Skin epidermis (tissue), 12 donors: ENCODE measurements at regions not wholly inside any gene's neighbourhood (a gene's known extent, or its start where the extent isn't known, plus 50 kb on each side); places are given as distances from the start of the nearest gene placed in this dataset.

ENCODE experiments used
- H3K27ac ChIP-seq, 21 experiments: fragments of 200-600 bp; sonication (generic) in 11 of 21; one replicate each; pipeline ENCODE4 v1.5.0; 2020; ENCODE audit warnings: mild to moderate bottlenecking in 3 of 21, inconsistent platforms in 2 of 21, moderate library complexity in 2 of 21
- H3K4me3 ChIP-seq, 7 experiments: fragments of 200-600 bp; sonication (generic) in 2 of 7; one replicate each; pipeline ENCODE4 v1.5.0; 2020; ENCODE audit warnings: inconsistent platforms in 2 of 7, mild to moderate bottlenecking in 2 of 7, moderate library complexity in 1 of 7

DNA sequence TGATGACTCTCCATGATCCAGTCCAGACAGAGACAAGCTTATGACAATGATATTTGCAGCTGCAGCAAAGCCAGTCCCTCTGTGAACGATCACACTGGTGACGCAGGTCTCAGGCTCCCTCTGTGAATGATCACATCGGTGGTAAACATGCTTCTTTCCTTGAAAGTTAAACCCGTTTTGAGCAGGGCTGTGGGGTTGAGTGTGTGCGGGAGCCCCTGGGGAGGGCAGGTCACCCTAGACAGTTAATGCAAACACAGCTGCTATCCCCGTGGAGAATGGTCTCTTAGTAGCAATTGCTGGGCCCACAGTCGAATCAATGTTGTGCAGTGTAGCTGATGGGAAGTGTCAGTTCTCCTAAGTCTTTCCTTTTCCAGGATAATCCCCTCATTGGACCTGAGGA, 71.0 kb upstream of the KIRREL3 start:
- H3K4me3 ChIP-seq, result no peak overlapping the region
- H3K27ac ChIP-seq, result no peak overlapping the region

DNA sequence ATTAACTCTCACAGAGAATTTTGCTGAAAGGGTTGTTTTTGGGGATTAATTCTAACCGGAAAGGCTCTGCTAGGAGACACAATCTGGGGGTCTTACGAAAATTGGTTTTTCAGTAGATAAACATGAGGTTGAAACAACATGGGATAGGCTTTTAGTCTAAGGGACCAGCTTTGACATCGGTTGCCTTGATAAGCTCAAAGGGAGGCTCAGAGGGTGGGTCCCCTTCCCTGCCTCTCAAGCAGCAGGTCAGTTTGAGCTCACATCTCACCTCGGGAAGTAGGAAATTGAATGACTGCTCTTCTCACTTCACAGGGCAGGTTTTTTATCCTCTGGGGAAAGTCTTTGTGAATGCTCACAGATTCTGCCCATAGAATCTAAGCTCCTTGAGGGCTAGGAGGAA, 70.2 kb upstream of the KIRREL3 start:
- Histone ChIP-seq H3K27ac (no peak overlapping the region), H3K4me3 (no peak overlapping the region)

DNA sequence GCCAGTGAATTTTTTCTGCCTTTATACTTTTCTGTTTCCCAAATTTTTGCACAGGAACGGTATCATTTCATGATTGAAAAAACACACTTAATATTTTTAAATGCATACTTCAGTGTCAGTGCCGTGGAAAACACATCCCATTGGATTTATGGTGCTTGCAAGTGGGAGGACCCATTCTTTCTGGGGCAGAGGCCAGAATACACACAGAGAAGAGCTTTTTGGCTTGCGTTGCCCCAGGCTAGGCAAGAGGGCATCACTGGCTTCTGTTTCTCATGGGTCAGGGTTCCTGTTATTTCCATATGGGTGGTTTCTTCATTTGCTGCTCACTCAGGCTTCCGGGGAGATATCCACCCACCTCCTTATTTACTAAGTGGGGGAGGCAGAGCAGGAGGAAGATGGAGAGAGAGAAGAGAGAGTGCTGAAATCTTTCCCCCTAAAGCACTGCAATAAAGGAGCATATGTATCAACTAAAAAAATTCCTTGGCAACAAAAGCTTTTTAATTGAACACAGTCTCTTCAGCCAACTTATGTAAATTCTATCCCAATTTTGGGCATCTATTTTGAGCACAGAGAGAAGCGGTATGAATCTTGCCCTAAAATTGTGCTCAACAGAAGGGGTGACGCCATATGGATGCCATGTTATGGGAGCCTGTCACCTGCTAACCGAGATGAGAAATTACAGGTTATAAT, 66.0 kb upstream of the KIRREL3 start:
- no peak overlapping the region for H3K4me3 ChIP-seq
- no peak overlapping the region for H3K27ac ChIP-seq

DNA sequence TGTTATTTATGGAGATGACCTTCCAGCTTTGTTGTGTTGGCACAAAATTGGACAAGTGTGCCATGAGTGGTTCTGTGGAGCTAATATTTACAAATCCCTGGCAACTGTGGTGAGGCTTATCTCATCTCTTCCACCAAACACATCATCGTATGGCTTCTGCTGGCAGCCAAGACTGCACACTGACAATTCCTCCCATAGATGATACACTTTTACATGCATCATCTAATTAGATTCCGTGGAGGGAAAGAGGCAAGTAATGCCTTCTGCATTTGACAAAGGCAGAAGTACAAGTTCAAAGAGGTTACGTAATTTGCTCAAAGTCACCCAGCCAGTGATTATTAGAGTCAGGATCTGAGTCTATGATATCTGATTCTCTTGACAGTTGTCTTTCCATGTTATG, 62.7 kb upstream of the KIRREL3 start:
- no peak overlapping the region for H3K27ac ChIP-seq

DNA sequence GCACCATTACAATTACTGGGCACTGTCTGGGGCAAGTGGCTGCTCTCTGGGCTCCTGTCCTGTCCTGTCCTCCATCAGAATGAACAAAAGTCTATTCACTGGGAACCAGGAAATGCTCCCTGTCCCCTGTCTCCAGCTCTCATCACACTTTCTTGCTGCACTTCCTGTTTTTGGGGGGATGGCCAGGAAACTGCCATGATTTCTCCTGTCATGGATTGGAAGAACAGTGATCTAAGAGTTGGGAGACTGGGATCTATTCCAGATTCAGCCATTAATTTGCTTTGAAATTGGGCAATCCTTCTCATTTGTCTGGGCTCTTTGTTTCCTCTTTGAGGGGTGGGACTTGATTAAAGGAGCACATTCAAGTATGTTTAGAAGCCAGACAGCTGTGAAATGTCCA, 61.4 kb upstream of the KIRREL3 start:
- H3K4me3 ChIP-seq, result no peak overlapping the region
- H3K27ac ChIP-seq, result no peak overlapping the region

More for the DNA sequence above, 62.7 kb upstream of the KIRREL3 start:
- no peak overlapping the region for H3K4me3 ChIP-seq

DNA sequence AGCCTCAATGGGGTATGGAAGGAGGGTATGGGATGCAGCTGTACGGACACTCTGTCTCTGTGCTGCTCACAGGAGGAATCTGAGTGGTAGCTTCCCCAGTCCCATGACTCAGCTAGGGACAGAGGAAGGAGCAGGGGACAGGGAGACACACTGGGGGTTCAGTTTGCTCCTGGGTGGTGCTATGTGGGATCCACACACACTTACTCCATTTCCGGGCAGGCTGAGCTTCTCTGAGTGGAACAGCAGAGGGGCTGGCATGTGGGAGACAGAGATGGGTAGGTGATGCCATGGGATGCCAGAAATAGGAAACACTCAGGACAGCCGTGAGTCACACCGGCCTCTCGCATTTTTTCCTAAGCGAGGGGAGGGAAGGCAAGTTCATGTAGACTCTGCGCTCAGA, 59.2 kb upstream of the KIRREL3 start:
- Histone ChIP-seq H3K4me3 (no peak overlapping the region), H3K27ac (no peak overlapping the region)

DNA sequence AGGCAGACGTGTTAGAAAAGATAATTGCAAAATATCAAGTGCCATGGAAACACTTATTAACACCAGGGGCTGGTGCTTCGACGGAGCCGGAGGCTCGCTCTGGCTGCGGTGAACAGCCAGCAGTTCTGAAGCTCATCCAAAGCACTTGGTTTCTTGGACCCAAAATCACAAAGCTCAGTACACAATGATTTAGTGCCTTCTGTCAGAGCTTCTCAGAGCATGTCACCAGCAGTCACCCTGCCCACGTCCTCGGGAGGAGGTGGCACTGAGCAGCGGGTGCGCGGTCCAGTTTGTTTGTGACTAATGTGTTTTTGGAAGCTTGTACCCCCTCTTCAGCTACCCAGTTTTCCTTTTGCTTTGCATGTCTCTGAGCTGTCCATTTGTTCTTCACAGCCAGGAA, 58.7 kb upstream of the KIRREL3 start:
- H3K27ac ChIP-seq, result no peak overlapping the region
- no peak overlapping the region for H3K4me3 ChIP-seq

DNA sequence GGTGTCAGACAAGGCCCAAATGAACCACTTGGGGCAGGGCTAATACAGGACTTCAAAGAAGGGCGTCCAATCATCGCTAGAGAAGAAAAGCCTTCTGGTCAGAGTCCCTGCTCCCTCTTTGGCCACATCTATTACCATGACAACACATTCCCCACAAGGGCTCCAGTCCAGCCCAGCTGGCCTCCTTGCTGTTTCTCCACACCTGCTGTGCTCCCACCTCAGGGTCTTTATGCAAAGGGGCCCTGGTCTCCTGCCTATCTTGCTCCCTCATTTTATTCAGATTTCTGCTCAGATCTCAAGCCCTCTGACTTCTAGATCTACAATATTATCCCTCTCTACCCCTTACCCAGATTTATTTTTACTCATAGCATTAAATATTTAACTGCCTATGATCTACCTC, 58.0 kb upstream of the KIRREL3 start:
- Histone ChIP-seq H3K4me3 (no peak overlapping the region), H3K27ac (no peak overlapping the region)

DNA sequence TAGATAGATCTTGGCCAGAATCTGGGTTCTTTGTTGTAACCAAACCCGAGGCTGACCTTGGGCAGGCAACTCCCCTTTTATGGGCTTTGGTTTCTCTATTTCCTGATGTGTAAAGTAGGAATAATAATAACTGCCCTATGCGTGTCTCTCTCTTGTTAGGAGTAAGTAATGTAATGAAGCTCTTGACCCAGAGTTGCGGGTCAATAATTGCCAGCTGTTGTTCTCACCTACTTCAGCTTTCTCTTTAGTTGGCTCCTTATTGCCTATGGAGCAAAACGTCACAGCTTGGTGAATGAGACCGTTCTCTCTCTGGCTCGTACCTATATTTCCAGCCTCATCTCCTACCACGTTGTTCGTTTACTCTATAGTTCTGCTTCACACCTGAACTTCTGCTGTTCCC, 56.6 kb upstream of the KIRREL3 start:
- H3K4me3 ChIP-seq, result no peak overlapping the region
- no peak overlapping the region for H3K27ac ChIP-seq

DNA sequence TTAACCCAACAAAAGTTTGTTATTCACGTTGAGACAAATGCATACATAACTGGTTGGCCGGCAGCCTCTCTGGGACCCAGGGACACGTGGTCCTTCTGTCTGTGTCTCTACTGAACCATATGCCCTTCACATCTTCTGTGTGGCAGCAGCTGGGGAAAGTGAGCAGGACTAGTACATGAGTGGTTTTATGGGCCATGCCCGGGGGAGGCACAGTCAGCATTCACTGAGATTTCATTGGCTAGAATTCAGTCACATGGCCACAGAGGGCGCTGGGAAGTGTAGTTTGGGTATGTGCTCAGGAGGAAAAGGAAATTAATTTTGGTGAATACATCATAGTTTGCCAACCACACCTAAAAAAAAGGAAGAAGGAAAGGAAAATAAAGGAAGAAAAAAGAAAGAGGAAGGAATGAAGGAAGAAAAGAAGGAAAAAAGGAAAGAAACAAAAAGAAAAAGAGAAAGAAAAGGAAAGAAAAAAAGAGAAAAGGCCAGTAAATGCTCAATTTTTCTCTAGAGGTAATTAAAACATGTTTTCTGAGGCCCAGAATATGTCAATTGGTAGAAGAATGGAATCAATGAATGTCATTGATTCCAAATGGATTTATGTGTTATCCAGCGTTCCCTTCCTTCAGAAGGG, 55.9 kb upstream of the KIRREL3 start:
- Histone ChIP-seq H3K27ac (no peak overlapping the region), H3K4me3 (no peak overlapping the region)

DNA sequence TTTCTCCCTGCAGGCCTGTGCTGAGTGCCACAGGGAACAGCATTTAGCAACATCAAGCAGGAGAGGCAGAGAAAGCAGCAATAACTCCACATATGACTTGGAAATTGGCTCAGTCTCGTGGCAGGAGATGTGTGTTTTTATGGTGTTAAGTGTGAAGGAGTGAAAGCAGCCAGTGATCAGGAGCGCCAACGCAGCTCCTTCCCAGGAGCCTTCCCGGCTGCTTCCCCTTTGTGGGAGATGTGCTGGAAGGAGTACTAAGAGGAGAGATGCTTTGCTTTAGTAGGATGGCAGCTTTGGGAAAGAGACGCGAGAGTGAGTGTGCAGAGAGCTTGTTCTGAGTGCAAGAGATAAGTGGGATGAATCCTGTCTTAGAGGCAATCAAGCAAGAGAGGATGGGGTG, 54.7 kb upstream of the KIRREL3 start:
- H3K27ac ChIP-seq, result peak overlapping the region in 1 of 21 experiments; percentile 1

DNA sequence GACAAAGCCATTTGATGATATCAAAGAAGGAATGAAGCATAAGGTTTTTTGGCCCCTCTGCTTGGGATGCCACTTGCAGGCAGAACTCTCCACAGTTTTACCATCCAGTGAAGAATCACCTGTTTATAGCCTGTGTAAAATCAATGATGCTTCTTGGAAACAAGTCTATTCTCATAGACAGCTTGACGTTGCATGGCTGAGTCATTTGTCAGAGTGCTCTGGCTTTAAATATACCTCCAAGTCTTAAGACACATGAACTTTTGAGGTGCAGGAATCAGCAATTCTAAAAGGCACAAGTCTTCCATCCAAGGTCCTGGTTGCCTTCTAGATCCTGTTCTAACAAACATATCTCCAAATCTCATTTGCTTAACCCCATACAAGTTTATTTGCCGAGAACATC, 53.6 kb upstream of the KIRREL3 start:
- no peak overlapping the region for H3K27ac ChIP-seq
- H3K4me3 ChIP-seq, result no peak overlapping the region

More for the DNA sequence above, 54.7 kb upstream of the KIRREL3 start:
- no peak overlapping the region for H3K4me3 ChIP-seq

DNA sequence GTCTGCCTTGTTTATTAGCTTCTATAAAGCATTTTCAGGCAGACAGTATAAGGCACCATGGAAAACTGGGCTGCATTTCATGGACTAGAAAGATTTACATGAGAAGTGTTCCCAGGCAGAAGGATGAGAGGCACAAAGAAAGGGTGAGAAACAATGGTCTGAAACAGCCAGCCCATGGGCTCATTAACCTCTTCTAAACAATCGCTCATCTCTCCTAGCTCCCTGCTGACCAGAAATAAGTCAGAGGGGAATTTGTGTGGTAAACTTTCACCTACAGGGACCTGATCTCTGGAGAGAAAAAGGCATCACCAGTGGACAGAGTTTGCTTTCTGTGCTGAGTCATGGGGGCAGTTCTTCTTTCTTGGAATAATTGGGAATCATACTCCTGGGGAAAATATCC, 51.8 kb upstream of the KIRREL3 start:
- no peak overlapping the region for H3K4me3 ChIP-seq
- H3K27ac ChIP-seq, result no peak overlapping the region
